ENCODE measurements at regions not wholly inside any gene's neighbourhood (a gene's known extent, or its start where the extent isn't known, plus 50 kb on each side); places are given as distances from the start of the nearest gene placed in this dataset.

- Histone ChIP-seq H3K27ac (no peak overlapping the region), H3K9me3 (no peaks in the 10 kb centered on the region), H3K36me3 (no peaks in the 10 kb centered on the region), H3K27me3 (replicated peaks; ENCODE audit: insufficient read depth) (no peaks in the 10 kb centered on the region), H3K4me1 (ENCODE audit: control insufficient read depth in 1 of 2, low read depth in 2 of 2) (no peaks in the 10 kb centered on the region), H3K4me3 (no peak overlapping the region)
- DNase-seq (ENCODE audit: low spot score) (no peak), ATAC-seq (ENCODE audit: insufficient number of reproducible peaks, low FRiP score, low read depth) (no peak)
- TF ChIP-seq CTCF (IDR thresholded peaks at IDR 0.05), result no peak
Observed at GRCh38 chr13:68160466-68160865, 930.3 kb upstream of the PCDH9 start.

- DNase-seq (ENCODE audit: low spot score) (no peak), ATAC-seq (ENCODE audit: insufficient number of reproducible peaks, low FRiP score, low read depth) (no peak)
- TF ChIP-seq CTCF (IDR thresholded peaks at IDR 0.05), result no peak
- no peaks in the 10 kb centered on the region for H3K4me1 ChIP-seq (ENCODE audit: control insufficient read depth in 1 of 2, low read depth in 2 of 2)
- no peaks in the 10 kb centered on the region for H3K27me3 ChIP-seq (replicated peaks; ENCODE audit: insufficient read depth)
- H3K27ac ChIP-seq, result no peak overlapping the region
- H3K36me3 ChIP-seq, result no peaks in the 10 kb centered on the region
- no peak overlapping the region for H3K4me3 ChIP-seq
- H3K9me3 ChIP-seq, result no peaks in the 10 kb centered on the region
Observed at GRCh38 chr13:68152414-68152813, 922.3 kb upstream of the PCDH9 start.

DNA sequence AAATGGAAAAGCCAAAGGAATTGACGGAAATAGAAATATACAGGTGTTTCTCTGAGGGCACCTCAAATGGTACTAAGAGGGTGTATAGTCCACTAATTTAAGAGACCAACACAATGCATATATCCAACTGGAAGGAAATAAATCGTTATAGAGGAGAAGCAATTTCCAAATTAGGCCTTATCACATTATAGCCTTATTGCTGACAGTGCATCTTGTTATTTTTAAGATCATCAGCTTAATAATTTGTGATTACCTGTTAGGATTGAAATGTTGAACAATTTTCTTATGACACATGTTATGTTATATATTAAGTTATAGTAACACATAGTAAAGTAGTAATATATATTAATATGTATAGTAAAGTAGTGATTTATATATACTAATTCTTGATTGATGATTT, 915.7 kb upstream of the PCDH9 start:
- TF ChIP-seq CTCF (IDR thresholded peaks at IDR 0.05), result no peak
- no peak for ATAC-seq (ENCODE audit: insufficient number of reproducible peaks, low FRiP score, low read depth)
- no peaks in the 10 kb centered on the region for H3K36me3 ChIP-seq

DNA sequence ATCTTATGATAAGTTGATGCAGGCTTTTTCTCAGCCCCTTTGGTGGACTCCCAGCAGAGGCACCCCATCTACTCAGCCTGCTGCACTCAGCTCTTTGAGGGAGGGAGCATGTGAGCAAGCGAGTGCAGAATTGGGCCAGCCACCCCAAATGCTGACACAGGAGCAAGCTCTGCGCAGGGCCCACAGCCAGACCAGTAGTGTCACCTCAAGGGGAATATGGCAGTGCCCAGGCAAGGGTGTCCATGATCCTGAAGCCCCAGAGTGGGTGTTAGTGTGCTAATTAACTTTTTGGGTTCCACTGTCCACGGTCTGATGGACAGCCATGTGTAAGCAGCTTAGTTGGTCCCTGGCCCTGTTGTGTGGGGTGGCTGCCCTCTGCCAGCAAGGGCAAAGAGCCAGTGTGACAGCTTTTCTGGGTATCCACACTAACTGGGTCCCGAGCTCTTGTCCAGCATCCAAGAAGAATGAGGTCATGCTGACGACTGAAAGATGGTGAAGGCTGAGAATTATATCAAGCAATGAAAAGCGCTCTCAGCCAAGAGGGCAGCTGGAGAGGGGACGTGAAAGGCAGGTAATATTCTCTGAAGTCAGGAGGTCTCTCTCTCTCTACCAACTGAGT, 898.3 kb upstream of the PCDH9 start:
- Histone ChIP-seq H3K4me1 (ENCODE audit: control insufficient read depth in 1 of 2, low read depth in 2 of 2) (no peaks in the 10 kb centered on the region), H3K9me3 (no peaks in the 10 kb centered on the region), H3K36me3 (no peaks in the 10 kb centered on the region), H3K27me3 (replicated peaks; ENCODE audit: insufficient read depth) (no peaks in the 10 kb centered on the region), H3K27ac (no peak overlapping the region), H3K4me3 (no peak overlapping the region)
- TF ChIP-seq CTCF (IDR thresholded peaks at IDR 0.05), result no peak
- ATAC-seq (ENCODE audit: insufficient number of reproducible peaks, low FRiP score, low read depth) (no peak), DNase-seq (ENCODE audit: low spot score) (no peak)

More for the DNA sequence above, 915.7 kb upstream of the PCDH9 start:
- no peak for DNase-seq (ENCODE audit: low spot score)
- Histone ChIP-seq H3K4me1 (ENCODE audit: control insufficient read depth in 1 of 2, low read depth in 2 of 2) (no peaks in the 10 kb centered on the region), H3K27ac (no peak overlapping the region), H3K4me3 (no peak overlapping the region), H3K27me3 (replicated peaks; ENCODE audit: insufficient read depth) (no peaks in the 10 kb centered on the region), H3K9me3 (no peaks in the 10 kb centered on the region)

DNA sequence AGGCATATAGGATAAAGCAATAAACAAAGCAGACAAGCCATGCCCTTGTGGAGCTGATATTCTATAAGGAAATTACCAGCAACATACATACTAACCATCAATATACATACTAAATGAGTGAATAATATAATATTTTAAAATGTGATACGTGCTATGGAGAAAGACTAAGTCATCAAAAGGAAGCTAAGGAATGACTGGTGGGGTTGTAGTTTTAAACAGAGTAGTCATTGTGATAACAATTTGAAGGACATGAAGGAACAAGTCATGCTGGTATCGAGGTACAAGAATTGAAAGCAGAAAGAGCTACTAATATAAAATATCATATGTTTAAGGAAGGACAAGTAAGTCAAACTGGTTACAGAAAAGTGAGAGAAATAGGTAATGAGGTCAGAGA, 894.9 kb upstream of the PCDH9 start:
- DNase-seq (ENCODE audit: low spot score) (no peak), ATAC-seq (ENCODE audit: insufficient number of reproducible peaks, low FRiP score, low read depth) (no peak)
- no peak for TF ChIP-seq CTCF (IDR thresholded peaks at IDR 0.05)
- Histone ChIP-seq H3K9me3 (no peaks in the 10 kb centered on the region), H3K4me1 (ENCODE audit: control insufficient read depth in 1 of 2, low read depth in 2 of 2) (no peaks in the 10 kb centered on the region), H3K4me3 (no peak overlapping the region), H3K36me3 (no peaks in the 10 kb centered on the region), H3K27ac (no peak overlapping the region), H3K27me3 (replicated peaks; ENCODE audit: insufficient read depth) (no peaks in the 10 kb centered on the region)
